HG02943 (cell line): ENCODE measurements at regions not wholly inside any gene's neighbourhood (a gene's known extent, or its start where the extent isn't known, plus 50 kb on each side); places are given as distances from the start of the nearest gene placed in this dataset.

Experiments used
- ATAC-seq: cut with Tn5 transposase; IDR thresholded peaks from one replicate; pipeline ENCODE4 v1.9.1; 2021; ENCODE audit warnings: mild to moderate bottlenecking, low read depth, moderate library complexity; ENCODE audit not compliant: unreplicated experiment

DNA sequence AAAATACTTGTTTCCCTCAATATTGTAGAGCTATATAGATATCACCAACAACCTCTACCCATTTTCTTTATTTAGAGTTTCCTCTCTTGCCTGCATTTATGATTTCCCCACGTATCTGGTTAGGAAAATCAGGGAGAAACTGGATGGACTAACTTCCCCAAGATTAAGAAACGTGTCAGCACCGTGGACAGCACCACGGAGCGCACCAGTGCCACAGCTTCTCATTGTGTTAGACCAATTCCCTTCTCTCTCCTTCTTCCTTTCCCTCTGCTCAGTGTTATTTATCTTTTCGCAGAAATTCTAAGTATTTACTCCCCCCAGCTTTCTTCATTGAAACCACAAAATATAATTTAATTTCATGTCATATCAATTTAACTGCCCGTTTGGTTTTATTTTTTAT lies 568.6 kb upstream of the BOD1L1 start:
- no peak for ATAC-seq

DNA sequence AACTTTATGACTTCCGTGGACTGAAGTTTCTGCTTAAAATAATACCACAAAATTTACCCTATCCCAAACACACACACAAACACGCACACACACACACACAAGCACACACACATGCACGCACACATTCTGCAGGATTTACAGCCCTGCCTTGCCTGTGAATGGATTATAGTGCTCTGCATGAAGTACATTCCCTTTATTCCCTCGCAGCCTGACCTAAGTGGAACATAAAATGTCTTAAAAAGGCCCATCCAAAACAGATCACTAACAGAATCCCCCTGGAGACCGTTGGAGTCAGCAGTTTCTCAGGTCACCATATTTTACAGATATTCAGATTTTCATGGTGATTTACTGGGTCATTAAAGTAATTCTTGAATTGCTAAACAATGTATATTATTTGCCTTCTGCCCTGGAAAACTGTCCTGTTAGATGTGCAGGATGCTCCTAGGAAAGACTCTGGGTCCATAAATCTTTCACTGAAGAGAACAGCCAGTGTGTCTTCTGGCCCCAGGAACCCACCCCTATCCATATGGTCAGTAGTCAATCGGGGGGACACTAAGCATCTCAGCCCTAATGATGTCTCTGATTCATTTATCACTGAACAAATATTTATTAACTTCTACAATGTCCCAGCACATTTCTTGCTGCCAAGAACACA lies 587.7 kb upstream of the BOD1L1 start:
- no peak for ATAC-seq

DNA sequence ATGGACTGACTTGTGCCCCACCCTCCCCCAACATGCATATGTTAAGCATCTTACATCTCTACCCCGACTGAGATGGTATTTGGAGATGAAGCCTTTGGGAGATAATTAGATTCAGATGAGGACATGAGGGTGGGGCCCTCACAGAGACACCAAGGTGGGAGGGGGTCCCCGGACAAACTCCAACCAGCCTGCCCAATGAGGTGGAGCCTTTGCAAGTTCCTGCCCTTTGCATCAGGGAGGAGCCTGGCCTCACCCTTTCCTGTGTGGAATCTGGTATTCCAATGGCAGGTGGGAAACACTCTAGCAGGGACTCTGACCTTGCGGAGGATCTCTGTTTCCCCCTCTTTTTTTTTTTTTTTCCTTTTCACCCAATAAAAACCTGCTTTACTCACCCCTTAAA lies 589.9 kb upstream of the BOD1L1 start:
- ATAC-seq = no peak

DNA sequence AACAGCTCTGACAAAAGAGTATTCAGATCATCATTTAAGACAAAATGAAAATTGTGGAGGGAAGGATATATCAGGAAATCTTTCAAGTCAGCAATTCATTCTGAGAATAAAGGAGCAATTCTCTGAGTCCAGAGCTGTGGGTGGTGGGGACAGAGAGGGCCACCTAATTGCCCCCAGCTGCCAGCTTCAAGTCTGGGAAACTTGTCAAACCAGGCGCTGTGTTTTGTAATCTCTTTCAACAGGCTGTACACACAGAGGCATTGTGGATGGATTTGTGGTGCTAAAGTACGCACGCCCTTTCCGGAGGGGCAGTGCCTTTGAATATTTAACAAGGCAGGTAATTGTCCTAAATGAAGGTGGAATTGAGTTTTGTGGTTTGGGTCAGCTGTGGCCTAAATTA lies 591.1 kb upstream of the BOD1L1 start:
- ATAC-seq = no peak

DNA sequence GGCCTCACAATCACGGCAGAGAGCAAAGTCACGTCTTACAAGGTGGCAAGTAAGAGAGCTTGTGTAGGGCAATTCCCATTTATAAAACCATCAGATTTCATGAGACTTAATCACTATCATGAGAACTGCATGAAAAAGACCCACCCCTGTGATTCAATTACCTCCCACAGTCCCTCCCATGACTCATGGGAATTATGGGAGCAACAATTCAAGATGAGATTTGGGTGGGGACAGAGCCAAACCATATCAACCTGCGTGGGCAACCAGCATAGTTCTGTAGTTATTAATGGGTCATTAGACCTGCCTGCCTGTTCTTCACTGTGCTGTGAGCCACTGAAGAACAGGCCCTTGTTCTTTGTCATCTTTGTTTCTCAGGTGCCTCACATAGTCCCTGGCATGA lies 593.7 kb upstream of the BOD1L1 start:
- no peak for ATAC-seq

DNA sequence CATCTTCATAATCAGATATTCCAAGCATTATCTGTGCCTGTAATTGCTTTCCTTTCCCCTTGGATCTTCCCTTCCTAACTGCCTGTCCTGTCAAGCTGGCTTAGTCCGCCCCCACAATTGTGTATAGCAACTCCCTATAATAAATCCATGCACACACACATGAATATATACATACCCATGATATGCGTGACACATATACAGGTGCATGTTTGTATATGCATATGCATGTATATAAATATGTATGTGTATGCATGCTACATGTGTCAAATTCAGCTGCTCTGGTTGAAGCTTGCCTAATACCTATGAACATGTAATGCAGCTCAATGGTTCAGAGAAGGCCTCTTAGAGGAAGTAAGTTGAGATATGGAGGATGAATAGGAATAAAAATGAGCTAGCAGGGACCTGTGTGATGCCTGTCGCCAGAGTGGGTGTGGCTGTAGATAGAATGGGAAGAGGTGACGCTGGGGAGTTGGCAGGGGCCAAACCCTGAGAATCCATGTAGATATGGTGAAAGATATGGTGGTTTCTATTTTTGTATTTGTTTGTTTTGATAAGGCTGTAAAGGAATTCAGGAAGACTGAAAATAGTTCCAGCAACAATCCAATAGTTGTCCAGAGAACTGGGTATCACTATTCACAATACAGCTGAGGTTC lies 595.0 kb upstream of the BOD1L1 start:
- no peak for ATAC-seq

DNA sequence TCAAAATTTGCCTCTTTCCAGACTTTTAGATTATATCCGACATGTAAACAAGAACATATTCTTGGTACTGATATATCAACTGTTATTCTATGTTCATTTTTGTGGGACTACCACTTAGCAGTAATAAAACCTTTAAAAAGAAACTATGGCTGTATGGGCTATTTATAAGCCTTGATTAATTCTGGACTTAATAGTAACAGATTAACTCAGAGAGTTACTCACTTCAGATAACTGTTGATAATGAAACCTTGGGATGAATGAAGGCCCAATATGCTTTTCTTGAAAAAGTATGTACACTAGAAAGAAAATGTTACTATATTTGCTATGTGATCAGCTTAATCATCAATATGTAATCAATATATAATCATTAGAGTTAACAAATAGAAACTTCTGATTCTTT lies 595.9 kb upstream of the BOD1L1 start:
- ATAC-seq = no peak

DNA sequence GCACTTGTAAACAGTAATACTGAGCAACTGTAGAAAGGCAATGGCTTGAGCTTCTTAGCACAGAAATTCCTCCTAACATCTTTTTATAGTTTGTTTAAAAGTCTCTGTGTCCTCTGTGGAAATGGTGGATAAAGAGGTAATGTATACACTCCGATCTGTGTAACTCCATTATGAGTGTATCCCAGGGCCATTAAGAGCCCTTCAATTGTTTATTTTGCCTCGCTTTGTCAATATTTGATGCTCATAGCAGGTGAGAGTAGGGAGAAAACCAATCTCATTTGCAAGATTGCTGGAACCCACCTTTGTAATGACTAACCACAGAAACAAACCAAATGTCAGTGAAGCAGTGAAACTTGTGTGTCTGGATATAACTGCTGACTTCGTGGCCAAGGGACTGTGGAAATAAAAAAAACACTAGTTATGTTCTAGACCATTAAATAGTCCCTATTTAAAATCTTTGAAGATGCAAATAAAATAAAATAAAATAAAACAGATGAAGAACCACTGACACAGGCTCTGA lies 598.2 kb upstream of the BOD1L1 start:
- ATAC-seq = no peak

DNA sequence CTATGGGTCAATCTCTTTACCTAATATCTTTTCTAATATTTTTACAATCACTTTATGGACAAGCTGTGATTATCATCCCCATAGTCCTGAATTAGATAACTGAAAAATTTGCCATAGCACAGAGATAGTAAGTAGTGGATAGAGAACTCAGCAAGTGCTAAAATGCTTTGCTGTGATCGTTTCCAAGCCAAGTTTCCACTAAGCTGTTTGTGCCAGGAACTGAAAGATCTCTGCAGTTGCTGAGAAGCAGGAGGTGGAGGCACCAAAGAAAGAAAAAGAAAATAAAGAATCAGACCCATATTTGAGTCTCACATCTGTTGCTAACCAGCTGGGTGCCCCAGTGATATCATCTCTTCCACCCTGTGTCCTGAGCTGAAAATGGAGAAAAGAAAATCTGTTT lies 605.6 kb upstream of the BOD1L1 start:
- ATAC-seq = no peak

DNA sequence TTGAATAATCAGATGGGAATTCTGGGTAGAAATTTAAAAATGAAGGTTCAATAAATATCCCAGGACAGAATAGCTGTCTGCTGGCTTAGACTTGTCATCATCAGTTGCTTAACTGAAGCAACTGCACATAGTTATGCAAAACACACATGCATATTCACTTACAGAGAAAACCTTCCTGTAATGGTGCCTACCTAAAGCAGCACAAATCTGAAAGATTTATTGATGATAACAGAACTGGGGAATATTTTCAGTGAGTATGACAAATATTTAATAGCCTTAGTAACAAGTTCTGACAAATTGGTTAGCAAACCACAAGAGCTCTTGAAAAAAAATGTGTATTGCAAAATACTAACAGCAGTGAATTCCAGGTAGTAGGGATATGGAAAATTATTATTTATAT lies 606.8 kb upstream of the BOD1L1 start:
- no peak for ATAC-seq

DNA sequence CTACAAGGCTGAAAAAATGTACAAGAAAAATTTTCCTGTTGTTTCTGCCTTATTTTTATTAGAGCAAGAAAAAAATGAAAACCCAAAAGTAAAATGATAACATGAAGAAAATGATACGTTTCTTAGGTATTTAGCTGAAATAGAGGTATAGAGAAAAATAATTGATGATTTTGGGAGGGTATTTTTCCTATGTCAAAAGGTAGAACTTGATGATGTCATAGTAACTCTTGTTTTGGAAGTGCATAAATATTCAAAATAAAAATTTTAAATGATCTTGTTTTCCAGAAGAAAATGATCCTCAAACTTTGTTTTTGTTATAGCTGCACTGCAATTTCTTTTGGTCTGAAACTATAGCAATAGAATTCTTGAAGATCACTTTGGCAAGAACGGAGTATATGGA lies 608.8 kb upstream of the BOD1L1 start:
- ATAC-seq = no peak

DNA sequence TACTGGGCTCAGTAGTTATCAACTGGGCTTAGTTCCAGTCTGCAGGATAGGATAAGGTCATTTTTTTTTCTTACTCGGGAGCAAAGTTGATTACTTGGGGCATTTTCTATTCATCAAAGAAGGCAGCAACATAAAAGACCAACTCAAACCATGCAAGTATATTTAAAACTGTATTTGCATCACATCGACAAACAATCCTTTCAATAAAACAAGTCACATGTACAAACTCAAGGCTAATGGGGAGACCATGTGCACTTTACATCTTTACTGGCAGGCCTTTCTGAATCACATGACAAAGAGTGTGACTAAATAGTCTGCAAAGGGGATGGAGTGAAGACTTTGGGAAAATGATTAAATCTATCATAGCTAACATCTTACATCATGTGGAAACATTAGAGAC lies 610.4 kb upstream of the BOD1L1 start:
- no peak for ATAC-seq

DNA sequence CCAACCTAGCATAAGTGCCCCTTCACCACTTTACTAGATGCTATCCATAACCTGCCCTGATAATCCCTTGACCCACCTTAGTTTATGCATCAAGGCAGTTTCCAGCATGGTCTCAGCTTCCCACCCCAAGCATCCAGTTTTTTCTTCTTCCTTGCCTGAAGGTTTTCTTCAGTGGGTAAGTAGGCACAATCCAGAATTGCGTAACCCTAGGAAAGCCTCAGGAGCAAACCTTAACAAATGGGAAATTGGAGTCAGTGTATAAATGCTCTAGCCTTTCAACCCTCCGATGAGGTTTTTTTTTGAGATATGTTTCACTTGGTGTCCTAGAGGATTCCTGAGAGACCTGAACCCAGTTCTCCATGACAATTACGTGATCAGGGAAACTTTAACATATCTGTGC lies 614.0 kb upstream of the BOD1L1 start:
- ATAC-seq = no peak

DNA sequence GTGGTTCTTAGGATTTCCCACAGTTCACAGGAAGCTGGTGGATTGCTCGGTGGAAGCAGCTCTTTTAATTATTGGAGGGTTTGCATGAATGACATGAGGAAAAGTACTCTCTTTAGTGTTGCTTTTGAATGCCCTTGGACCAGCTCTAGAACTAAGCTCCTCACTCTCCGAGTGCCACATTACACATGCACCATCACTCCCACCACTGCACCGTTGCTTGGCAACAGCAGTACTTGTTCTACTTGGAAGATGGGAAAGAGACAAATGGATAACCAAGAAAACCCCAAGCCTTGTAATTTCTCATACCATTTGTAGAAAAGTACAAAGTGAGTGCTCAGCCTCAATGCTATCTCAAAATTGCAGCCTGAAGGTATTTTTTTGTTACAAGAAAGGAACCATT lies 620.2 kb upstream of the BOD1L1 start:
- no peak for ATAC-seq

DNA sequence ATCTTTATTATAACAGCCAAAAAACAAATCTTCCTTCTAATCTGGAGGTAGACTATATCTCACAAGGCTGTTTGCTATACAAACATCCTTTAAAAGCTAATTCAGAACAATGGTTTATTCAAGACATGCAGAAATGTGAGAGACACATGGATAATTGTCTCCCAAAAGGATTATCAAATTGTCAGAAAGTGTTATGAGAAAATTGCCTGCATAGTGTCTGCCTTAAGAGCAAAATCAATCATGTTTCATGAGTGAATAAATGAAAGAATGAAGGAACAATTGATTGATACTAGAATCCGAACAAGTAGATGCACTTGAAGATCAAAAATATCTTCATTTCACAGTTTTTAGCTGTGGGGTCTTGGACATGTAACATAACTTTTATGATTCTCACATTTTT lies 621.7 kb upstream of the BOD1L1 start:
- ATAC-seq = no peak

DNA sequence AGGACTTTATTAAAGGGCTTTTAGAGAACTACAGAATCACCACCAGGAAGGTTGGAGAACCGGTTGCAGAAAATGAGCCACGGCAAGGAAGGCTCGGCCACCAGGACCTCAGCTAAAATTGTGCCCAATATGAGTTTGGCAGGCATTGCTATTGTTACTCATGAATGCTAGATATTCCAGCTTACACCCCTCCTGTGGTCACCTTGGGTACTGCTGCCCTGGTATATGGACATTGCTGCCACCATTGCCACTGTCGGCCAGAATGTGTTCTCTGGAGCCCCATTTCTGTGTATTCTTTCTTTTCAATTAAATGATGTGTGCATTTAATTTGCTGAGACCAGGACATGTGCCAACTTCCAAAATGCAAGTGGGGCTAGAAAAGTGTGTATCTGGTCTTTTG lies 626.7 kb upstream of the BOD1L1 start:
- no peak for ATAC-seq

DNA sequence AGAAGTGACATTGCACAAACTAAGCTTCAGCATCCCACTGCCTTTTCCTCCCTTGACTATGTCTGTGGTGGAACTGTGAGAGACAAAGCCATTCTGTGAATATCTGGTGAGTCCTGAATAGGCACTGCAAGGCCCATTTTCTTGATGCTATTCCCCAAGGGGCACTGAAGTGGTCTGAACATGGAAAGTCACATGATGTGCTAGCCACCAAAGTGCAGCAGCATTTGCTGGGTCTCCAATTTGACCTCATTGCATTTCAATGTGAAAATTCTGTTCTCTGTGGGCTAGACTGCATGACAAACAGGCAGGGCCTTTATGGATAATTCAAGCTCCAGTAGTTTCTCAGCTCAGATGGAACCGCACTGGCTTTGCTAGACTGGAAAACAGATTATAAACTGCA lies 627.4 kb upstream of the BOD1L1 start:
- ATAC-seq = no peak

DNA sequence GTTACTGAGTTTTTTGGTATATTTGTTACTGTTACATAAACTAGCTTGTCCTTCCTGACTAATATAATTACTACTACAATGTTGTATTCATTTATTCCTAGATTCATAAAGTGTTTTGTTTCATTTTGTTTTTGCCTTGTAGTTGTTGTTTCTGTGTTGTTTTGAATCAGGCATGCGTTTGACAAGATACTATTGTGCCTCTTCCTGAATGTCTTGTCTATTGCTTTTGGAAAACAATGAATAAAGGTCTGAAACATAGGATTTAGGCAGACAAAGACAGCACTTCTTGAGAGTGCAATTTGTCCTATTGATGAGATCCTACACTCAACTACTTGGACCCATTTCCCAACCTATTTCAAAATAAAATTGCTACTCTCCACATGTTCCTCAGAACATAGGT lies 630.4 kb upstream of the BOD1L1 start:
- ATAC-seq = no peak

DNA sequence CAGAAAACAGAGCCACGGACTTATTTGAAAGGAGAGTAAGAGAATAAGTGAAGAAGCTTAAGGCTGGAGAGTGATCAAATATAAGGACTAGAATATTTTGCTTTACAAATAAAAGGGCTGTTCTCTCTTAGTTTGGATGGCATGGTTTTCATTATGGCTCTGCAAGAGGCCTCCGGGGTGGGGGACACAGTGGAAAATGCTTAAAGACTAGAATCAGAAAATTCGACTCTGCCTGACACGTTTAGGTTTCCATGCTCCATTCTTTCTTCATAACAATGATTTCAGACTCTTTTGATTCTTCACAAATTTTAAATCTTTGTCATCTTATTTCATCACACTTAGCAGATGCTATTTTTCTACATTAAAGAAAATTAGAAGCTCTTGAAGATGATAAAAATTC lies 632.4 kb upstream of the BOD1L1 start:
- no peak for ATAC-seq

DNA sequence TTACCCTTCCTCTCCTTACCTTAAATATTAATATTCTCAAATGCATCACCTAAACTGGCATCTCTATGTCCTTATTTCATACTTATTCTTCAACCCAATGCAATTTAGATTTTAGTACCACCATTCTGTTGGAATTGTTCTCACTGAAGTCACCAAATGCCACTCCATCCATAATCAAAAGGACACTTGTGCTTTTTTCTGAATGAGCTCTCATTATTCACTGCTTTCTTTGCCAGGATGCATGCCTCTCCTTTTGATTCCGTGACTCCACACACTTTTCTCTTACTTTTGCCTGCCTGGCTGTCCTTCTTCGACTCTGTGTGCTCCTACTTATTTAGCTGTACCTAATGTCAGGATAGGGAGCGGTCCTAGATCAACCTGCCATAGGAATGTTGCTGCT lies 633.1 kb upstream of the BOD1L1 start:
- ATAC-seq = no peak

DNA sequence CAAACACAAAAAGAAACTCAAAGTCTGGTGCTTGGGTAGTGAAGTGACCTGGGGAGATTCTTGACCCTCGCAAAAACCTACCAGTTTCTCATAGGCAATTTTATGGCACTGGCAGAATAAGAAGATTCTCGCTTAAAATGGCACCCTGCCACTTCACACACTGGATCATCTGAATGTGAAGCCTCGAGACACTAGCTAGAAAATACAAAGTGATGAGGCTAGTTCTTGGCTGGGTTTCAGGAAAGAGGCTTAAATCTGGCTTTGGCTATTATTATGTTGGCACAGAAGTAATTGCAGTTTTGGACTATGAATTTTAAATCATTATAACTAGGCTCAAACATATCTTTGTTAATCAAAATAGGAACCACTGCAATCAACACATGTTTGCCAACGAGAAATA lies 634.7 kb upstream of the BOD1L1 start:
- ATAC-seq = no peak

DNA sequence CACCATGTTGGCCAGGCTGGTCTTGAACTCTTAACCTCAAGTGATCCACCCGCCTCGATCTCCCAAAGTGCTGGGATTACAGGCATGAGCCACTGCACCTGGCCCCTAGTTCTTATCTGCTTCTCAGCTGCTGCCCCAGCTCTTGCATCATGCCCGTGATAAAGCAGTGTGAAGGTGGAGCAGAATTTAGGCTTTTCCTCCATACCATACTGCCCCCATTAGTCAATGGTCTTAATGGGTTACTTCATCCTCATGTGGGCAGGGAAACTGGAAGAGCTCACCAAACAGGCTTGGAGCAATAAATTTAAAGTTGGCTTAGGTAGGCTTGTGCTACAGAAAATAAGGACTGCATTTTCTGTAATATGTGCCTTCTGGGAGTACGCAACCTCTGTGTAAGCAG lies 636.9 kb upstream of the BOD1L1 start:
- no peak for ATAC-seq

DNA sequence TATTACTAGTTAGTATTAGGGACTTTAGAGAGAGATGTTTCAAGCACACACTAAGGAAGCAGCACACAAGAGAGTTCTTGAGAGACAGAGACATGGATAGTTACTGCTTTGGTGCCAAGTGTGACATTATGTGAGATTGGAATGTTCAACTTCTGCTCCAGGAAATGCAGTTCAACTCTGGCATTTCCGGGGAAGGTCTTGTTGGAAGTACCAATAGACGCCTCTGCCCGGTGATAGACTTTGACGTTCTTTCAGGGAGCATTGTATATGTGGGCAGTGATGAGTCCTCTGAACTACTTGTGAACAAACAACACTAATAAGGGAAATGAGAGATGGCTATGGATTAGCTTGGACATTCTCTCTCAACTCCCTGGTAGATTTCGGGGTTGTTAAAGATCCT lies 638.1 kb upstream of the BOD1L1 start:
- ATAC-seq = no peak
